Femur (tissue), 1 donor: ENCODE measurements at regions not wholly inside any gene's neighbourhood (a gene's known extent, or its start where the extent isn't known, plus 50 kb on each side); places are given as distances from the start of the nearest gene placed in this dataset.

Experiments used
- DNase-seq: peaks from one replicate; pipeline ENCODE4 v3.0.0-alpha.2; 2017

DNA sequence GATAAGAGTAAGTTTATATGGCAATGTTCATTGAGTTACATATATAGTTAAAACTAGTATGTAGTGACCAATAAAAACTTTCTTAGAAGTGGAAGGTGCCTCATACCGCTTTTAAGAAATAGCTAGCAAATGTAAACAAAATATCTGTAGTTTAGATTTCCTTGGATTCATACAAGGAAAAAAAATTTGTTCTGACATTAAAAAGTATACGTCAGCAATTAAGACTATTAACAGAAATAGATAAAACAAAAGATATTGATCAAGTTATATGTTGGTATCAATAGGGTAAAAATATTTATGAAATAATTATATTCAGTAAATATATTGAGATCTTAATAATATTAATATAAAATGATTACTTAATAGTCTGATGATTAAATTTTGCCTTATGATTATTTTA lies 718.8 kb upstream of the LRFN5 start:
- DNase-seq: no peak

DNA sequence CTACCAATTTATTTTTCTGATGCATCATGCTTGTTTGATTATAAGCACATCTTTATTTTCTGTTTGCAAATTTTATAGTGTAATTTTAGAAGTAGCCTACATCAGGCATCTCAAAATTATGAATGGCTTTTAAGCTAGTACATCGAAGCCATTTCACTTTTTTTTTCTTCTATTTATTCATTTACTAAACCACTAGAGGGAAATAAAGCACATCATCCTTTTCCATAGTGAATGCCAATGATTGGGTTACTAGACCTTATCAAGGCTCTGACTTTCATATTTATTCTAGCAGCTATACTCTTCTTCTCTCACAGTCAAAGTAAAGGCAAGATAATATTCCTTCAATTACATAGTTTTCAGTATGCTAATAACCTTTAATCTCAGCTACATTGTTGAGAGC lies 736.4 kb upstream of the LRFN5 start:
- DNase-seq: no peak

DNA sequence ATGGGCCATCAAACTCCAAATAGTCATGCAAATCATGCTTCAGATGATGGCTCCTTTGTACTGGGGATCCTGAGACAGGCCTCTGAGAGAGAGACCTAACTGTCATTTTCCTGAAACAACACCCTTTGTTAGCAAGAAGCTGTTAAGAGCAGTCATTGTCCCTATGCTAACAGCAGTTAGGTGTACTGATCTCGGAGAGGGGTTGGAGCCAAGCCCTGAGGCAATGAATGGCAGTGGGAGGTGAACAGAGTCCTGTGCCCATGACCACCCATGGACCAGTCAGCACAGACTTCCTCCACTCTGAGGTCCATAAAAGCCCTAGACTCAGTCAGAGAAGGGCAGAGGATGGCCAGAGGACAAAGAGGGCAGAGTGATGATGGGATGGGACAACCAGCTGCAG lies 747.6 kb upstream of the LRFN5 start:
- no peak for DNase-seq

DNA sequence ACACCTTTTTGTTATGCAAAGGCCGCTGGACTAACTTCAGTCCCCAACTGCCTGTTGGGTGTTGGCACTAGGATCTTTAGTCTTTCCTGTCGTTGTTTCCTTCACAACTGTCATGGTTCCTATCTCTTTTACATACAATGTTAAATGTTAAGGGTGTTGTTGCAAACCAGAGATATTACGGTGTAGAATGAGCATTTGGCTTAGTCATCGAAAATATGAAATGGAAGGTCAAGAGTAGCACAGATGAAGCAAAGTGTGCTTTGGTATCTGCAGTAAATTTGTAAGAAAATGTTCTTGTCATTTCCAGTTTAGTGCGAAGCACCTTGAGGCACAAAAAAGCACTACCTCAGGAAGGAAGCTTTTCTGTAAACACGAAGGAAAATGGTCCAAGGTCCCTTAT lies 751.3 kb upstream of the LRFN5 start:
- no peak for DNase-seq

DNA sequence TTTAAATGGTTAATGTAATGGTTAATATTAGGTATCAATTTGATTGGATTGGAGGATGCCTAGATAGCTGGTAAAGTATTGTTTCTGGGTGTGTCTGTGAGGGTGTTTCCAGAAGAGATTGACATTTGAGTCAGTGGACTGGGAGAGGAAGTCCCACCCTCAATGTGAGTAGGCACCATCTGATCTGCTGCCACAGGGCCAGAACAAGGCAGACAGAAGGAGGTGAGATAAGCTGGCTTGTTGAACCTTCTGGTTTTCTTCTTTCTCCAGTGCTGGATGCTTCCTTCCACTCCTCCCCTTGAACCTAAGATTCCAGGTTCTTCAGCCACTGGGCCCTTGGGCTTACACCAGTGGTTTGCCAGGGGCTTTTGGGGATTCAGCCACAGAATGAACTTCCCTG lies 756.5 kb upstream of the LRFN5 start:
- DNase-seq: no peak

DNA sequence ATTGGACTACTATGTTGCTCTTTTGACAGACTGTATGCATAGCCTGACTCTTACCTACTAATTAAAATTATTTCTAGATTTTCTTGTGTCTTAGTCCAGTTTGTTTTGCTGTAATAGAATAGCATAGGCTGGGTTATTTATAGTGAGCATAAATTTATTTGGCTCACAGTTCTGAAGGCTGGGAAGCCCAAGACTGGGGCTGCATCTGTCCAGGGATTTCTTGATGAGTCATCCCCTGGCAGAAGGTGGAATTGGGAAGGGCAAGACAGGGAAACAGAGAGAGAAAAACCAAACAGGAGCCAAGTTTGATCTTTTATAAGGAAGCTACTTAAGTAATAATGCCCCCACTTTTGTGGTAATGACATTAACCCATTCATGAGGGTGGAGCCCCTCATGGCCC lies 759.2 kb upstream of the LRFN5 start:
- no peak for DNase-seq

DNA sequence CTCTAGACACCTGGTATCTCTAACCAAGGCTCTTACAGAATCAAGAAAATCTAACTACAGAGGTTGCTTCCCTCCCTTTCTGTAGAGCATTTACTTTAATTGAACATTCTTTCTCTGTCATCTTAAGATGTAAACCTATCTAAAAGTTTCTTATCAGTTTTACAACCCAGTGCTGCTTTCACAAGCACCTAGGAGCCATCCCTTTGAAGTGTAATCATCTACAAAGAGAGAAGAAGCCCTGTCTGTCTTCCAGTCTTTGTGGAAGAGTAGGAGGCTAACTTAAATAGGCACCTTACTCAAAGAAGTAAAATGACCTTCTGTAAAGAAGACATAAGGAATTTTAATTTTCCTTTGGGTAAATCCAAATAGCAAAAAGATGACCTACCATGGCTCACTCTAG lies 763.9 kb upstream of the LRFN5 start:
- no peak for DNase-seq

DNA sequence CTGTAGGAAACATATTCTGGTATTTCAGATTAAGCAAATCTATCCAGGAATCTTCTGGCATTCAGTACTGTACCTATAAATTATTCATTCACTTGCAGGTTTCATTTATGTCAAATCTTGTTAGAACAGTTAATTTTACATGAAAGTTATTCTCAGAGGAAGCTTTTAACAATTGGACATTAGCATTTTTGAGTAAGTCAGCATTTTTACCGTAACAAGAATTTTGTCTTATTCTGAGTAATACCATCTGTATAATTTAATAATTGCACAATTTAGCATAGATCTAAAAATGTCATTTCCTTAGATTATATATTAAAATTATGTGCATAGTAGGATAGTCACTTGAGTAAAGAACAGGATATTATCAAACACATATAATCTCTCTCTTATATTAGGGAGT lies 764.8 kb upstream of the LRFN5 start:
- DNase-seq: no peak

DNA sequence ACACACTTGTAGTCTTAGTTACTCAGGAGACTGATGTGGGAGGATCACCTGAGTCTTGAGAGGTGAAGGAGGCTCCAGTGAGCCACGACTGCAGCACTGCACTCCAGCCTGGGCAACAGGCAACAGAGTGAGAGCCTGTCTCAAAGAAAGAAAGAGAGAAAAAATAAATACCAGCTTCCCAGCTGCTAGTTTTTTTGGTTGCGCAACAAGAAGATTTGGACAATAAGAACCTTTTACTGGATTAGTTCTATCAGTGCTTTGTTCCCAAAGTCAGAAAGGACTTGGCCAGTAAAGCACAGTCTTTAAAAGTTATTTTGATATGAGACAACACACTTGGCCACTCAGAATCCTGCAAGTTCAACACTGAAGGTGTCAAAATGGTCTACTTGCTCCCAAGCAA lies 768.1 kb upstream of the LRFN5 start:
- DNase-seq: no peak

DNA sequence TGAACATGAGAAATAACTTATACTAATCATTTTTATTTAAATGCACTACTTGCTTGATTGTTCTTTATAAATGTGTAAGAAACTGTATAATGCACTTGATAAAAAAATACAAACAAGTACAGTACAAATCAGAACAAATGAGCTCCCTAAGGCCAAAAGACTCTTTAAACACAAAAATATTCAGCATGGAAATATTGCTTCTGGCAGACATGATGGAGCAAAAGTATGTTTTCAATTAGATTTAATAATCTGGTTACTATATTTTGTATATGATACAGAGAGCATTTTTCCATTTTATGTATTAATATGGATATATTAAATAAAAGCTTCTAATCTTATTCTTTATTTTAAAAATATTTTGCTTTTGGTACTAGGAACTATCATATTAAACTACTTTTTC lies 800.2 kb upstream of the LRFN5 start:
- DNase-seq: no peak

DNA sequence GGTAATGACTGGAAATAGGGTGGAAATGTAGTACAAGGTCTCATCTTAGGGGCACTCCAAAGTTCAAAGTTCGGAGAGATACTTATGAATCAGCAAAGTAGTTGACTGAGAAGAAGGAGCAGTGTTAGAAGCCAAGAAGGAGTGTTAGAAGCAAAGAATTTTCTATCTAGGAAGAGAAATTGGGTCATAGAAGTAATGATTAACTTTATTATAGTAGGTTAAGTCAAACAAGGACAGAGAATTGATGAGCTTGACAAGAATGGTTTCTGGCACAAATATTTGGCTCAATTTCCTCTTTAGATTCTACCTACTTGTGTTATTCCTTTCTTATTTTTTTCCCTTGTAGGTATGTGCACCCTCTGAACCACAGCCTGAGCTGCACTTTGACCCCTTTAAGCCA lies 810.5 kb upstream of the LRFN5 start:
- no peak for DNase-seq

DNA sequence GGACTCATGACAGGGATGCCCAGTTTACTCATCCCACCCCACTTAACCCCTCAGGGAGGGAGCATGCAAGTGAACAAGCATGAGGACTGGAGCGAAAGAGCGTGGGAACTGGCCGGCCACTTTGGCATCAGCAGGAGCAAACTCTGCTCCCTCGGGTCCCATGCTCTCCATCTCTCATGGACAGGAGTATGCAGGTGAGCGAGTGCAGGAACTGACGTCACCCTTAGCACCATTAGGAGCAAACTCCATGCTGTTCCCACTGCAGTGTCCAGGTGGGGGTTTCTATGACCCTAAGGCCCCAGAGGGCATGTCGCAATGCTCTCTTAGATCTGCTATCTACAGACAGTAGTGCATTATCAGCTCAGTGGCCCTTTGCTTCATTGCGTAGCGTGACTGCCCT lies 821.8 kb upstream of the LRFN5 start:
- DNase-seq: no peak

DNA sequence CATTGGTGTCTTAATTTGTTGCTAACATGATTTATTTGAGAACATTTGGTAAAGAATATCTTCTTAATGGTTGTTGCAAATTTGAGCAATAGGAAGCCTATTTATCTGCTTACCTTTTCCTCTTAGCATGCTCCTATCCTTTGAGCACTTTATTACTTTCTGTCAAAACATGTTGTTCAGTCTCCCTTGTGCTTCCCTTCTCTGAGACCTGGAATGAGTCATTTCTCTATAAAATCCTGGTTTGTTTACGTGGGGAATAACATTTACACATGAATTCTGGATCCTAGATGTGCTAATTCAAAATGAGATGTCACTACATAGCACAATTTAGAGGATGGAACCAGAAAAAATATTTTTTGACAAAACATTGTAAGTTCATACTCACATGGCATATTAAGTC lies 844.0 kb upstream of the LRFN5 start:
- DNase-seq: no peak

DNA sequence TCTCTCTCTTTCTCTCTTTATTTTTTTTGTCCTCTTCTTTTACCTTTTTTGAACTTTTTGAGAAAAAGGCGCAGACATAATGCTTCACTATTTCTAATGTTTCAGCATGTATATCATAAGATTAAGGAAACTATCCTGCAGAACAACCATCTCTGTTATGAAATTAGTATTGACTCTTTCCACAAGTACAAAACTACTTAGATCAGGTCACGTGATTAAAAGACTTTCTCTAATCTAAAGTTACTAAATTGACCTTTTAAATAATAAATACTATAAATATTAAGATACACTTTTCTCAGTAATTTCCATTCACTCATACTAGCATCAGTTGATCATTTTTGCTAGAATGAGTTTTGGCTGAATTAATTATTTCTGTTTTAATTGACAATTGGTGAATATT lies 844.5 kb upstream of the LRFN5 start:
- no peak for DNase-seq

DNA sequence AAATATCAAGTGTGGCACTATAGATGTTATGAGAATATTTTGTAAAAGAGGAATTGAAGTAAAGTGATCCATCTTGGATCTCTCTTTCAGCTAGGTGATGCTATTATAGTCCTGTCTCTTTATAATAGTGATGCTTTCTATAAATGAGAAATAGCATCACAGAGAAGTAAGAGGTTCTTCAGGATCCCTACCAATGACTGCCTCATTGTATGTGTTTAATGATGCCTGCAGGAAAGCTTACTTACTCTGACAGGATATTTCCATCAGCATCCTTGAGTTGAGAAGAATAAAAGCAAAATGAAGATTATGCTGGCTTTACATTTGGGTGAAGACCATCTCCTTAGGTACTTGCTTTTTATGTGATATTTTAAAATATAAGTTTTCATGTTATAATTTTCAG lies 846.0 kb upstream of the LRFN5 start:
- no peak for DNase-seq

DNA sequence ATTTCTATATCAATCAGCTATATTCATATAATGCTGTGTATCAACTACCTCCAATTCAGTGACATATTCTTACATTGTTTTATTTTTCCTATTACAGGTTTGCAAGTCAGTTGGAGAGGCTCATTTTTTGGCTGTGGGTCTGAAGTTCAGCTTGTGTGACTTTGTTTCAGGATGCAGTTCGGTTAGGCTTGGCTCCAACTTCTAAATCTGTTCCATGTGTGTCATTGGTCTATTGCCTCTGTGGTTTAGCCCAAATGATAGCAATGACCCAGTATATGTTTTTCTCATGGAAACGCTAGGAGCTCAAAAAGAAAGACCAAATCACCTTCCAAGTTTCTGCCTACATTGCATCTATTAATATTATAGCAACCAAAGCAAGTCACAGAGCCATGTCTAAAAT lies 848.6 kb upstream of the LRFN5 start:
- peak; percentile 46 for DNase-seq

DNA sequence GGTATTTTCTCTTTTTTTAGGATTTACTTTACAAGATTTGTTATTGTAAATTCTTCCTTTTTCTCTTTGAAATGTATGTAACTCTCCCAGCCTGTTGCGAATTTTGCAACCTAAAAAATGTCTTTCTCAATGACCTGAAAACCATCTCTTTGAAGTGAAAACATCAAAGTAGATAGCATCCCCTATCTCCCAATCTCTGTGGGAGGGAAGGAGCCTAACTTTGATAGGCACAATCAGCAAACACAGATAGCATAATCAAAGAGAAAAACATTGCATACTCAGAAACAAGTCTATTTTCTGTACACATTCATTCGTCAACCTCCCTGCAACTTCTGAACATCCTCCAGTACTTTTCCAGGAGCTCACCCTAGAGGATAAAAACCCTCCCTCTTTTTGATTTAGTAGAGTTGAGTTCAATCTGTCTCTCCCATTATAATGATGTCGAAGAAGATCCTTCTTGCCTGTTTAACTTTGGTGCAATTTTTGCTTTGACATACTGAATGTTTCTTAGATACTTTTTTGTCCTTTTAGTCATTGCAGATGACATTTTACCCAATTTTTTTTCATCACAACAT lies 849.2 kb upstream of the LRFN5 start:
- DNase-seq: no peak

DNA sequence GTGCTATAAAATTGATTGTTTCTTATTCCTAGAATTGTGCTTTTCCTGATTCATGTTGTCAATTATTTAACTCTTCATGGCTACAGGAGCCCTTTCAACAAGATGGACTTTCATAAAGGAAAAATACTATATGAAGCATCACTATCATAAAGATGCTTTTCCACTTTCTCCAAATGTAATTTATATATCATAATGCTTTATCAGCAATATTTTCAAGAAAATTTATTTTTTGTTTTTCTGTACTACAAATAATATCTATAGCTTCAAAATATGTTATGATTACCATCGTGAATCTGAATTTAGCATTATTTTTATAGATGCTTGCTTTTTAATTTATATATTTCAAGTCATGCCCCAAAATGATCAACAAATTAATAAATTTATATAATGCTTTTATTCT lies 873.5 kb upstream of the LRFN5 start:
- no peak for DNase-seq

DNA sequence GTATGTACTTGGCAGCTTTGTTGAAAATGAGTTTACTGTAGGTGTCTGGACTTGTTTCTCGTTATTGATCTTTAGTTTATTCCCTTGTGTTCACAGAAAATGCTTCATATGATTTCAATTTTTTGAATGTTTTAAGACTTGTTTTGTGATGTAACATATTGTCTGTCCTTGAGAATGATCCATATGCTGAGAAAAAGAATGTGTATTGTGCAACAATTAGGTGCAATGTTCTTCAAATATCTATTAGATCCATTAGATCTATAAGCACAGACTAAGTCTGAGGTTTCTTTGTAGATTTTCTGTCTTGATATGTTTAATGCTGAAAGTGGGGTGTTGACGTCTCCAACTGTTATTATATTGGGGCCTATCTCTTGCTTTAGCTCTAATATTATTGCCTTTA lies 879.6 kb upstream of the LRFN5 start:
- DNase-seq: no peak

DNA sequence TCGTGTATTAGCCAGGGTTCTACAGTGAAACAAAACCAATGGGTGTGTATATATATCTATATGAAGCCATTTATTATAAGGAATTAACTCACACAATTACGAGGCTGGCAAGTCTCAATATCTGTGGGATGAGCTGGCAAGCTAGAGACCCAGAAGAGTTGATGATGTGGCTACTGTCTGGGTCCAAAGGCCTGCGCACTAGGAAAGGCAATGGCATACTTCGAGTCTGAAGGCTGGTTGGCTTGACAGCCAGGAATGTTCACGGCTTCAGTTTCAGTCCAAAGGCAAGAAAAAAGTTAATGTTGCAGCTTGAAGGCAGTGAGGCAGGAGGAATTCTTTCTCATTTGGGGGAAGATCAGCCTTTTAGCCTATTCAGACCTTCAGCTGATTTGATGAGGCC lies 893.3 kb upstream of the LRFN5 start:
- no peak for DNase-seq

DNA sequence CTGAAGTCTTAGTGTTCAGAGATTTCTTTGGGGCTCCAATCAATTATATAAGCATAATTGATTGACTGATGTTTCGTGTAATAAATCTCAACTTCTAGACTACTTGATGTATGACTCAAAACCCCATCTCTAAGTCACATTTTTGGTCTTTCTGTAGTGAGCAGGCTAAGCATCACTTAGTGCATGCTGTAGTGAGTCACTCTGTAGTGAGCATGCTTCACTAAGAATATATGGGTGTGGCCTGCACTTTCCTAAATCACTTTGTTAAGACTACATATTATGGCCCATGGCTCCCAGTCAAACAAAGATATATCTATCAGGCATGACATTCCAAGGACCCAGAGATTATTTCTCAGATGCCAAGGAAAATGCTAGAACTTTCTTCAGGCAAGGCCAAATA lies 909.4 kb upstream of the LRFN5 start:
- no peak for DNase-seq

DNA sequence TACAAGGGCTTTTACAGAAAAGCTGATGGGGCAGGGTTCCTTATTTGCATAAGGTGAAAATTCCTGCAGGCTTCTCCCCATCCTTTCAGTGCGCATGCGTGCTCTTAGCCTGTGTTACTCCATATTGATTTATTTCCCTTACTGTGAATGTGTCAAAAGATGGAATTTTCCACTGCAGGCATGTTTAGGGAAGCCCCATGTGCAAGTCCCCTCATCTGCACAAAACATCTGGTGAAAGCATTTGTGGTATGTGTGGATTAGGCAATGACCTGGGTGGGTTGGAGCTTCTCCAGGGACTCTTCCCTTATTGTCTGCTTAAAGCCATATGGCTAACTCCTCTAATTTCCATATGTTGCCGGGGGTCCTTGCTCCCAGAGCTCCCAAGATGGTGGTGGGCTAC lies 912.7 kb upstream of the LRFN5 start:
- no peak for DNase-seq

DNA sequence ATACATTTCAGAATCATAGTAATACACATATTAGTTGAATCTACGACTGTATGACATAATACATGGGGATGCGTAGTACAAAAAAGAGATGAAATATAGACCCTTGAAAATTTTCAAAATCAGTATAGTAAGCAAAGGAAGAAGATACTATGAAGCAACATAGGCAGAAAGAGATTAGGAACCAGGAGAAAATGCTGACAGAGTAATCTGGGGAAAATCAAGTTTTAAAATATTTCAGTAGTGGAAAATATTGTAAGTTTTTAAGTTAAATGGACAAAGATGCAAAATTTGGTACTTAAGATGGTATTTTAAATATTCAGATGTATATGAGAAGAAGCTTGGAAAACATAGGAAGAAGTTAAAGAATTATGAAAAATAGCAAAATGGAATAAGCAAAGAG lies 915.6 kb upstream of the LRFN5 start:
- no peak for DNase-seq

DNA sequence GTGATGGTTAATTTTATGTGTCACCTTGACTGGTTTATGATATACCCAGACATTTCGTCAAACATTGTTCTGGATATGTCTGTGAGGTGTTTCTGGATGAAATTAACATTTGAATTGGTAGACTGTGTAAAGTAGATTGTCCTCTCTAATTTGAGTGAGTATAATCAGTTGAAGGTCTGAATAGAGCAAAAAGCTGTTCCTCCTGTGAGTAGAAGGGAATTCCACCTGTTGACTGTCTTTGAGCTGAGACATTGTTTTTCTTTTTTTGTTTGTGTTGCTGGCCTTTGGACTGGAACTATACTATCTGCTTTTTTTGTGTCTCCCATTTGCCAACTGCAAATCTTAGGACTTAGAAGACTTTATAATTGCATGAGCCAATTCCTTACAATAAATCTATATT lies 920.9 kb upstream of the LRFN5 start:
- no peak for DNase-seq

DNA sequence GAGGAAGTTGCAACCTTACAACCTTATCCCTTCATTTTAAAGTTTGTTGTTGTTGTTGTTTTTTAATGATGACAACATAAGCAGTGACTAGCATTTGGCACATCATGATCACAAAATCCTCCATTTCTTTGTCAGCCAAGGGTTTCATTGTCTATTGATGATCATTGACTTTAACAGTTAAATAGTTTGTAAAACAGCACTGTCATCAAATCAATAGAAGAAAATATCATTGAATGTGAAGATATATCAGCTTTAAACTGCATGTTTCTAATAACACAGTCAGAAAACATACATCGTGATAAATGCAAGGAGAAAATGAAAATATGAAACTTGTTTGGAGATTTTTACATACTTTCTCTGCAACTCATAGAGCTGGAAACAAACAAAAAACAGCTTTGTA lies 922.3 kb upstream of the LRFN5 start:
- DNase-seq: no peak
